AG09319 (cell line): ENCODE measurements at regions not wholly inside any gene's neighbourhood (a gene's known extent, or its start where the extent isn't known, plus 50 kb on each side); places are given as distances from the start of the nearest gene placed in this dataset.
"Not testable (repeated sequence)": the region's sequence is repeated elsewhere in the genome, so short reads cannot be mapped to it uniquely, and the experiment has no call there.

ENCODE experiments used
- DNase-seq: peaks from one replicate; pipeline ENCODE4 v3.0.0-alpha.2; 2010; ENCODE audit warnings: low read depth; ENCODE audit errors: extremely low read depth
- TF ChIP-seq, protein P1 (sequence below): IDR thresholded peaks from 2 replicates; pipeline ENCODE4 v1.5.1; 2011; ENCODE audit warnings: low read depth, mild to moderate bottlenecking, inconsistent platforms, low read length, moderate library complexity

DNA sequence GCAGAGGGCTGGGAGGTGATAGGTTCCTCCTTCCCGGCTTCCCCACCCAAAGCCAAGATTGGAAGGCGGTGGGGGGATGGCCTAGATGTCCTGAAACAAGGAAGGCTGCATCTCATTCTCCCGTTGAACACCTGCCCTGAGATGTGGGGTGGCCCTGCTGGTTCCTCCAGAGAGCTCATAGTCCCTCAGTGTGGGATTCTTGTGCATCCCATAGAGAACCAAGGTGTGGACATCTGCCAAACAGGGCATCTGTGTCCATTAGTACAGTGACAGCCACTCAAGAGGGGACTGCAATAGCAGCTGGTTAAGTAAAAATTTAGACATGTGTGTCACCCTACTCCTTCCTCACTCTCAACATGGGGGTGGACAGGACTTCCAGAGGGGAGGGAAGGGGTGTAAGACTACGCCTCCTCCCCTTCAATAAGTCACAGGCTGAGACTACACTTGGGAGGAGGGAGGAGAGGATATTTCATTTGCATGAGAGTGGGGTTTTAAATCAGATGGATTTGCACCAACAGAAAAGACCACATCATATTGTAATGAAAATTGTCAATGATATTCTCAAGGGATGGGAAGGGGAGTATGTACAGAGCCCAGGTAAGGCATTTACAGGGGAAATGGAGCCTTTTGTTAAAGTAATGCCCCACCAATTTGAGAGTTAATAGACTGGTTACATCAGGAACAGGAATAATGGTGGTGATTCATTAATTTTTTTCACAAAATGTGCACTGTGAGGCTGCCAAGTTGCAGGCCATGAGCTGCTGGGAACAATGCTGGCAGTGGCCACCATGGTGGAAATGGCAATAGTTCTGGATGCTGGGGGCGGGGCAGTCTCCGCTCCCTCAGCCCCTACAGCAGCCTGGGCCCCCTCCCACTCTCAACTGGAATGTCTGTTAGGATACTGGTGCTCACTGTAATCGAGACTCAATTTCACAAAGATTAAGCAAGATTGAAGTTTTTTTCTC is 80.6 kb downstream of the TEX51 start:
- DNase-seq = no peak
- TF ChIP-seq, protein P1, sequence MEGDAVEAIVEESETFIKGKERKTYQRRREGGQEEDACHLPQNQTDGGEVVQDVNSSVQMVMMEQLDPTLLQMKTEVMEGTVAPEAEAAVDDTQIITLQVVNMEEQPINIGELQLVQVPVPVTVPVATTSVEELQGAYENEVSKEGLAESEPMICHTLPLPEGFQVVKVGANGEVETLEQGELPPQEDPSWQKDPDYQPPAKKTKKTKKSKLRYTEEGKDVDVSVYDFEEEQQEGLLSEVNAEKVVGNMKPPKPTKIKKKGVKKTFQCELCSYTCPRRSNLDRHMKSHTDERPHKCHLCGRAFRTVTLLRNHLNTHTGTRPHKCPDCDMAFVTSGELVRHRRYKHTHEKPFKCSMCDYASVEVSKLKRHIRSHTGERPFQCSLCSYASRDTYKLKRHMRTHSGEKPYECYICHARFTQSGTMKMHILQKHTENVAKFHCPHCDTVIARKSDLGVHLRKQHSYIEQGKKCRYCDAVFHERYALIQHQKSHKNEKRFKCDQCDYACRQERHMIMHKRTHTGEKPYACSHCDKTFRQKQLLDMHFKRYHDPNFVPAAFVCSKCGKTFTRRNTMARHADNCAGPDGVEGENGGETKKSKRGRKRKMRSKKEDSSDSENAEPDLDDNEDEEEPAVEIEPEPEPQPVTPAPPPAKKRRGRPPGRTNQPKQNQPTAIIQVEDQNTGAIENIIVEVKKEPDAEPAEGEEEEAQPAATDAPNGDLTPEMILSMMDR = no peak

DNA sequence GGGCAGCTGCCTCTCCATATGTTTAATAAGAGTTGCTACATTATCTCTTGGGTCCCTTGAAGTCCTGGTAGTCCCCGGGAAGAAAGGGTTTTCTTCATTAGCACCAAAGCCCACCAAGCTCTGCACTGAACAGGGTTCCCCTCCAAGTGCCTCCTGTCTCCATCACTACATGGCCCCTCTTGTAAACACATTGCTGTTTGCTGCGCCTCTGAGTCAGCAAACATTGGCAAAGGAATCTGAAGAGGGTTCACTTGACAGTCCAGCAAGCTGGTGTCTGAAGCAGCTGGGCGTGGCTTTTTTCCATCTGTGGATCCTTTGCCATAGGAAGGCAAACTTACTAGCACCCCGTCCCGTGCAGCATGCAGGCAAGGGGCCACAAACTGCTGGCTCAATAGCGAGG is 82.8 kb downstream of the TEX51 start:
- TF ChIP-seq, protein P1 = no peak
- no peak for DNase-seq

DNA sequence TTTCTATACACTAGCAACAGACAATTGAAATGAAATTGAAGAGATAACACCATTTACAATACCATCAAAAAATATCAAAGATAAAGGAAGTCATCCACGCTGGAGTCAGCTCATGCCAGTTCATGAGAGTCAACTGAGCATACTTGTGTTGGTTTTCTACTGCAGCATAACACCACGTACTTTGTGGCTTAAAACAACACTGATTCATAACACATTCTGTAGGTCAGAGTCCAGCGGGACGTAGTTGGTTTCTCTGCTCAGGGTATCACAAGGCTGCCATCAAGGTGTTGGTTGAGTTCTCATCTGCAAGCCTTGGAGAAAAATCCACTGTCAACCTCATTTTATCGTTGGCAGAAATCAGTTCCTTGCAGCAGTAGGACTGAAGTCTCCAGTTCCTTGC is 84.2 kb downstream of the TEX51 start:
- TF ChIP-seq, protein P1 = no peak
- no peak for DNase-seq

DNA sequence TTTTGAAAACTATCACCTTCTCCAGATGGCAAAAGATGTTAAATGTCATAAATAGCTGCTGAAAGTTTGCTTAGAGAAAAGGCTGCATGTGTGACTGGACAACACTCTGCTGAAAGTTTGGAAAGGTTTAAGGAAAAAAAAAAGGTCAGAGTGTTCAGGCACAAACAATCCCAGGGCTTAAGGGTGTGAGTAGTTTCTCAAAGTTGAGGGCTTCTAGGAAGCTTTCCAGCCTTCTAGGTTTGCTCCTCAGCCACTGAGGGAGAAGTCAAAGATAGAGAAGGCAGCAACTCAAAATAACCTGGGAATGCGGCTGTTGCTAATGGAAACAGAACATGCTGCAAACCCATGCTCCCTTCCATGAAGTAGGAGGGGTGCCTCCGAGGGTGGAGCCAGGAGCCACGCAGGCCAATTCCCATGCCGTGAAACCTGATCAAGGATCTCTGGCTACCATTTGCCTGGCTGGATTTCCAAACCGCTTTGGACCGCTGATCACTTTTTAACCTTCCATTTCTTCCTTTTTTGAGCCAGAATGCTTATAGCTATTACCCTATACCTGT is 88.0 kb downstream of the TEX51 start:
- TF ChIP-seq, protein P1 = no peak
- no peak for DNase-seq

DNA sequence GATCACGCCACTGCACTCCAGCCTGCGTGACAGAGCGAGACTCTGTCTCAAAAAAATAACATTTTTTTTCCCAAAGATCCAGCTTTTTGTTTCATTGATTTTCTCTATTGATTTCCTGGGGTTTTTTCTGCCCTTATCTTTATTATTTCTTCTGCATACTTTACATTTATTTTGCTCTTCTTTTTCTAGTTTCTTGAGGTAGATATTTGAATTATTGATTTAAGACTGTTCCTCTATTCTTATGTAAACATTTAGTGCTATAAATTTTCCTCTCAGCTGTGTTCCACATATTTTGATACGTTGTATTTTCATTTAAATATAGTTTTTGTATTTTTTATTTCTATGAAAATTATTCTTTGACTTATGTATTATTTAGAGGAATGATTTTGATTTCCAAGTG is 89.8 kb downstream of the TEX51 start:
- TF ChIP-seq, protein P1 = no peak
- DNase-seq = no peak

DNA sequence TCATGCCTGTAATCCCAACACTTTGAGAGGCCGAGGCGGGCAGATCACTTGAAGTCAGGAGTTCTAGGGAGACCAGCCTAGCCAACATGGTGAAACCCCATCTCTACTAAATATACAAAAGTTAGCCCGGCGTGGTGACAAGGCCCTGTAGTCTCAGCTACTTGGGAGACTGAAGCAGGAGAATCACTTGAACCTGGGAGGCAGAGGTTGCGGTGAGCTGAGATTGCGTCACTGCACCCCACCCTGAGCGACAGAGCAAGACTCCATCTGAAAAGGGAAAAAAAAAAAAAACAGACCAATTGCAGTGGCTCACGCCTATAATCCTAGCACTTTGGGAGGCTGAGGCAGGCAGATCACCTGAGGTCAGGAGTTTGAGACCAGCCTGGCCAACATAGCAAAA is 90.4 kb downstream of the TEX51 start:
- DNase-seq = not testable (repeated sequence)

DNA sequence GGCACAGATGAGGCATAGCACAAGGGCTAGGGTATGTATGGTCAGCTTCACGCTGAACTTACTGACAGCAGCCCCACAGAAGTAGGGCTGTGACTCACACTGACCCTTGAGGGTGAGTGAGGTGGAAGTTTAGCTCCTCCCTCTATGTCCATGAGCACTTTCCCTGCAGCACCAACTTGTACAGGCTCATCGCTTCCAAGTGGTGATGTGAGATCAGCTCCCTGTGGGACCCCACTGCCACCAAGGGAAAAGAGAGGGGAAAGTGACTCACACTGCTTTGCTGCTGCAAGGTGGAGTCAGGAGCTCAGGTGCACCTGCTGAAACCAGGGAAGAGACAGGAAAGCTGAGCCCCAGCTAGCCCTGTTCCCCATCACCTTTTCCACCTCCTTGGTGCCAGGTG is 91.5 kb downstream of the TEX51 start:
- TF ChIP-seq, protein P1 = no peak
- DNase-seq = no peak
